ENCODE measurements at regions not wholly inside any gene's neighbourhood (a gene's known extent, or its start where the extent isn't known, plus 50 kb on each side); places are given as distances from the start of the nearest gene placed in this dataset.

- TF ChIP-seq GATA3 (IDR thresholded peaks at IDR 0.05; ENCODE audit: low read depth, low read length) (no peak), GATA2 (IDR thresholded peaks at IDR 0.05; ENCODE audit: low read depth, low read length) (no peak)
Observed at GRCh38 chr22:49647627-49648026, 180.0 kb downstream of the BRD1 start.
